Liver (tissue), 7 donors: ENCODE measurements at regions not wholly inside any gene's neighbourhood (a gene's known extent, or its start where the extent isn't known, plus 50 kb on each side); places are given as distances from the start of the nearest gene placed in this dataset.
"Not testable (repeated sequence)": the region's sequence is repeated elsewhere in the genome, so short reads cannot be mapped to it uniquely, and the experiment has no call there.

Experiments used
- DNase-seq: peaks from one replicate; pipeline ENCODE4 v3.0.0-alpha.2; 2017; ENCODE audit warnings: low spot score
- H3K27ac ChIP-seq, 2 donors: one replicate each; pipeline ENCODE4 v1.7.0; 2013; ENCODE audit warnings: inconsistent platforms in 2 of 2, low read length in 2 of 2, control low read depth in 1 of 2, low read depth in 1 of 2, mild to moderate bottlenecking in 1 of 2
- H3K27me3 ChIP-seq, 4 donors: one replicate each; pipeline versions ENCODE4 v1.6.1 to v1.7.0; 2013; ENCODE audit warnings: low read length in 3 of 4, inconsistent platforms in 1 of 4, mild to moderate bottlenecking in 1 of 4, moderate library complexity in 1 of 4; ENCODE audit not compliant: control insufficient read depth in 4 of 4, insufficient read depth in 4 of 4
- H3K36me3 ChIP-seq, 4 donors: one replicate each; pipeline versions ENCODE4 v1.6.1 to v1.7.0; 2013; ENCODE audit warnings: low read length in 3 of 4, mild to moderate bottlenecking in 3 of 4, low read depth in 1 of 4, moderate library complexity in 1 of 4; ENCODE audit not compliant: control insufficient read depth in 4 of 4, insufficient read depth in 3 of 4
- H3K4me1 ChIP-seq, 4 donors: one replicate each; pipeline versions ENCODE4 v1.6.1 to v1.7.0; 2013; ENCODE audit warnings: low read length in 3 of 4, mild to moderate bottlenecking in 3 of 4, moderate library complexity in 1 of 4; ENCODE audit not compliant: control insufficient read depth in 4 of 4, insufficient read depth in 4 of 4
- H3K4me3 ChIP-seq, 3 donors: one replicate each; pipeline versions ENCODE4 v1.6.1 to v1.7.0; 2013; ENCODE audit warnings: low read length in 3 of 3, control low read depth in 1 of 3, low read depth in 1 of 3, mild to moderate bottlenecking in 1 of 3
- H3K9ac ChIP-seq, 2 donors: one replicate each; pipeline ENCODE4 v1.7.0; 2013; ENCODE audit warnings: low read length in 2 of 2, mild to moderate bottlenecking in 2 of 2, moderate library complexity in 2 of 2, control low read depth in 1 of 2, low read depth in 1 of 2
- H3K9me3 ChIP-seq, 4 donors: one replicate each; pipeline versions ENCODE4 v1.6.1 to v1.7.0; 2013; ENCODE audit warnings: low read length in 3 of 4; ENCODE audit not compliant: control insufficient read depth in 4 of 4
- FOXA1 ChIP-seq: IDR thresholded peaks from 2 replicates; pipeline ENCODE4 v1.6.1; 2016; ENCODE audit warnings: antibody characterized with exemption
- GABPA ChIP-seq, 2 donors: IDR thresholded peaks in 1 of 2; conservative IDR thresholded peaks in 1 of 2; 2 replicates each; pipeline ENCODE4 v1.6.1; 2016; ENCODE audit warnings: antibody characterized with exemption in 2 of 2, mild to moderate bottlenecking in 1 of 2, moderate library complexity in 1 of 2
- HNF4A ChIP-seq, 2 donors: conservative IDR thresholded peaks; 2 replicates each; pipeline ENCODE4 v1.6.1; 2016; ENCODE audit warnings: antibody characterized with exemption in 2 of 2, mild to moderate bottlenecking in 2 of 2
- JUND ChIP-seq, 2 donors: IDR thresholded peaks; 2 replicates each; pipeline ENCODE4 v1.6.1; 2016; ENCODE audit warnings: antibody characterized with exemption in 2 of 2
- RAD21 ChIP-seq, 2 donors: IDR thresholded peaks; 2 replicates each; pipeline ENCODE4 v1.6.1; 2016; ENCODE audit warnings: antibody characterized with exemption in 2 of 2, mild to moderate bottlenecking in 2 of 2
- YY1 ChIP-seq: IDR thresholded peaks from 2 replicates; pipeline ENCODE4 v1.6.1; 2016; ENCODE audit warnings: antibody characterized with exemption, mild to moderate bottlenecking
- ZBTB33 ChIP-seq: IDR thresholded peaks from 2 replicates; pipeline ENCODE4 v1.6.1; 2016; ENCODE audit warnings: antibody characterized with exemption
- WGBS: extraction: QIAGEN DNeasy Blood & Tissue Kit; methylation state at CpG from one replicate; pipeline ENCODE4 v1.1.7; 2013; 5-methylcytosine and 5-hydroxymethylcytosine counted together
- donor health status: healthy.
- donor health status: healthy.
- donor health status: healthy.
- donor health status: healthy.

GRCh38 chr4:94039226-94039625 lies 168.4 kb upstream of the SMARCAD1 start:
- DNase-seq, result no peak
- Histone ChIP-seq H3K4me1 (no peaks in the 10 kb centered on the region), H3K36me3 (no peaks in the 10 kb centered on the region), H3K4me3 (no peak overlapping the region), H3K9ac (no peak overlapping the region), H3K9me3 (no peaks in the 10 kb centered on the region), H3K27ac (no peak overlapping the region), H3K27me3 (no peaks in the 10 kb centered on the region)
- WGBS, result 79% methylated on average over 4 of the region's 4 CpGs
- TF ChIP-seq ZBTB33 (no peak), FOXA1 (no peak)

- not testable (repeated sequence) for H3K27ac ChIP-seq, H3K9ac ChIP-seq, H3K4me1 ChIP-seq, H3K4me3 ChIP-seq, H3K36me3 ChIP-seq, H3K9me3 ChIP-seq, H3K27me3 ChIP-seq, DNase-seq
- WGBS, result 91% methylated on average over 14 of the region's 14 CpGs
Measured at GRCh38 chr4:94044471-94044870, 163.2 kb upstream of the SMARCAD1 start.

- no peak for TF ChIP-seq HNF4A (conservative IDR thresholded peaks at IDR 0.05)
- TF ChIP-seq YY1, result no peak
- no peak for TF ChIP-seq ZBTB33
- no peak for TF ChIP-seq RAD21 (IDR thresholded peaks at IDR 0.05)
- no peak for TF ChIP-seq GABPA (IDR thresholded peaks at IDR 0.05 in 1 of 2, conservative IDR thresholded peaks at IDR 0.05 in 1 of 2)
- TF ChIP-seq JUND (IDR thresholded peaks at IDR 0.05), result no peak
- no peaks in the 10 kb centered on the region for H3K36me3 ChIP-seq
Measured at GRCh38 chr4:94063084-94063483, 144.6 kb upstream of the SMARCAD1 start.

More at GRCh38 chr4:94063084-94063483, 144.6 kb upstream of the SMARCAD1 start:
- H3K9me3 ChIP-seq, result peaks cover 0 to 4% (median 0%) of the 10 kb centered on the region in 4 donors
- no peak overlapping the region for H3K27ac ChIP-seq
- no peaks in the 10 kb centered on the region for H3K4me1 ChIP-seq
- H3K9ac ChIP-seq, result no peak overlapping the region
- DNase-seq, result no peak
- peaks cover 0 to 1% (median 0%) of the 10 kb centered on the region in 4 donors for H3K27me3 ChIP-seq
- 70% methylated on average over 4 of the region's 4 CpGs for WGBS
- no peak overlapping the region for H3K4me3 ChIP-seq
